ENCODE measurements at regions not wholly inside any gene's neighbourhood (a gene's known extent, or its start where the extent isn't known, plus 50 kb on each side); places are given as distances from the start of the nearest gene placed in this dataset.

DNA sequence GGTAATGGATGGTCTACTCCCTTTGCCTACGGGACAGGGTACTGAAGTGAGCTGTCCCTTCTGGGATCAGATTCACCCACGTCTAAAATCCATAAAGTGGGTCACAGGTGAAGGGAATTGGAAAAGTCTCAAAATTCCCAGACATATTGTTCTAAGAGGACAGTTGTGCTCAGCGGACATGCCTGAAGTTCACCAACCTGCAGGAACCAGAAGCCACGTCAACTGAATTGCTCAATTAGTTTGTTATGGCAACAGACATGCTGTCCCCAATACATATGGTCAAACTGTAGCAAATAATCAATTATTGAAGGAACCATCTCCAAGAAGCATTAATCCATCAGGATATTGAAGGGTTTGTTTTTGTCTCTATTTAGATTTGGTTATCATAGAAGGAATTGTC, 190.2 kb downstream of the FRK start (continued):
- TF ChIP-seq SKIL (IDR thresholded peaks at IDR 0.05; ENCODE audit: low read depth, poor library complexity, severe bottlenecking) (no peak), ETV6 (conservative IDR thresholded peaks at IDR 0.05 in 1 of 2, IDR thresholded peaks at IDR 0.05 in 1 of 2; ENCODE audit: borderline replicate concordance in 1 of 2, low read depth in 1 of 2) (no peak), KAT2A (conservative IDR thresholded peaks at IDR 0.05; ENCODE audit: control insufficient read depth, low read depth, low read length) (no peak), ZNF622 (IDR thresholded peaks at IDR 0.05) (no peak), CBX3 (IDR thresholded peaks at IDR 0.05; ENCODE audit: borderline replicate concordance, low read depth) (no peak), BACH1 (IDR thresholded peaks at IDR 0.05; ENCODE audit: borderline replicate concordance) (no peak), ZSCAN29 (IDR thresholded peaks at IDR 0.05) (no peak)
- TF ChIP-seq, protein P1, sequence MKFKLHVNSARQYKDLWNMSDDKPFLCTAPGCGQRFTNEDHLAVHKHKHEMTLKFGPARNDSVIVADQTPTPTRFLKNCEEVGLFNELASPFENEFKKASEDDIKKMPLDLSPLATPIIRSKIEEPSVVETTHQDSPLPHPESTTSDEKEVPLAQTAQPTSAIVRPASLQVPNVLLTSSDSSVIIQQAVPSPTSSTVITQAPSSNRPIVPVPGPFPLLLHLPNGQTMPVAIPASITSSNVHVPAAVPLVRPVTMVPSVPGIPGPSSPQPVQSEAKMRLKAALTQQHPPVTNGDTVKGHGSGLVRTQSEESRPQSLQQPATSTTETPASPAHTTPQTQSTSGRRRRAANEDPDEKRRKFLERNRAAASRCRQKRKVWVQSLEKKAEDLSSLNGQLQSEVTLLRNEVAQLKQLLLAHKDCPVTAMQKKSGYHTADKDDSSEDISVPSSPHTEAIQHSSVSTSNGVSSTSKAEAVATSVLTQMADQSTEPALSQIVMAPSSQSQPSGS (IDR thresholded peaks at IDR 0.05; ENCODE audit: low read length) = no peak
- TF ChIP-seq, protein P2, sequence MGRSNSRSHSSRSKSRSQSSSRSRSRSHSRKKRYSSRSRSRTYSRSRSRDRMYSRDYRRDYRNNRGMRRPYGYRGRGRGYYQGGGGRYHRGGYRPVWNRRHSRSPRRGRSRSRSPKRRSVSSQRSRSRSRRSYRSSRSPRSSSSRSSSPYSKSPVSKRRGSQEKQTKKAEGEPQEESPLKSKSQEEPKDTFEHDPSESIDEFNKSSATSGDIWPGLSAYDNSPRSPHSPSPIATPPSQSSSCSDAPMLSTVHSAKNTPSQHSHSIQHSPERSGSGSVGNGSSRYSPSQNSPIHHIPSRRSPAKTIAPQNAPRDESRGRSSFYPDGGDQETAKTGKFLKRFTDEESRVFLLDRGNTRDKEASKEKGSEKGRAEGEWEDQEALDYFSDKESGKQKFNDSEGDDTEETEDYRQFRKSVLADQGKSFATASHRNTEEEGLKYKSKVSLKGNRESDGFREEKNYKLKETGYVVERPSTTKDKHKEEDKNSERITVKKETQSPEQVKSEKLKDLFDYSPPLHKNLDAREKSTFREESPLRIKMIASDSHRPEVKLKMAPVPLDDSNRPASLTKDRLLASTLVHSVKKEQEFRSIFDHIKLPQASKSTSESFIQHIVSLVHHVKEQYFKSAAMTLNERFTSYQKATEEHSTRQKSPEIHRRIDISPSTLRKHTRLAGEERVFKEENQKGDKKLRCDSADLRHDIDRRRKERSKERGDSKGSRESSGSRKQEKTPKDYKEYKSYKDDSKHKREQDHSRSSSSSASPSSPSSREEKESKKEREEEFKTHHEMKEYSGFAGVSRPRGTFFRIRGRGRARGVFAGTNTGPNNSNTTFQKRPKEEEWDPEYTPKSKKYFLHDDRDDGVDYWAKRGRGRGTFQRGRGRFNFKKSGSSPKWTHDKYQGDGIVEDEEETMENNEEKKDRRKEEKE (IDR thresholded peaks at IDR 0.05) = no peak
